Gastrocnemius medialis (tissue), 4 donors: ENCODE measurements at regions not wholly inside any gene's neighbourhood (a gene's known extent, or its start where the extent isn't known, plus 50 kb on each side); places are given as distances from the start of the nearest gene placed in this dataset.
"Not testable (repeated sequence)": the region's sequence is repeated elsewhere in the genome, so short reads cannot be mapped to it uniquely, and the experiment has no call there.

ENCODE experiments used
- ATAC-seq, 2 donors: fragments of 150-250 bp; one replicate each; pipeline ENCODE4 v1.9.1; 2016
- DNase-seq, 2 donors: peaks; one replicate each; pipeline ENCODE4 v3.0.0-alpha.2; 2019
- H3K27ac ChIP-seq, 4 donors: fragments of 200-600 bp; sonication (generic); 1 replicate in 1 of 4; 2 replicates in 3 of 4; pipeline ENCODE4 v1.5.1; 2016 to 2018; ENCODE audit warnings: mild to moderate bottlenecking in 2 of 4, moderate library complexity in 1 of 4
- H3K27me3 ChIP-seq, 3 donors: fragments of 200-600 bp; sonication (generic) in 2 of 3; 1 replicate in 1 of 3; 2 replicates in 2 of 3; pipeline versions ENCODE4 v1.5.1 to v1.6.0; 2016 to 2019; ENCODE audit warnings: mild to moderate bottlenecking in 1 of 3, moderate library complexity in 1 of 3
- H3K36me3 ChIP-seq, 2 donors: fragments of 200-600 bp; sonication (generic) in 1 of 2; one replicate each; pipeline ENCODE4 v1.5.1; 2017 to 2018
- H3K4me1 ChIP-seq, 2 donors: fragments of 200-600 bp; sonication (generic) in 1 of 2; one replicate each; pipeline ENCODE4 v1.5.1; 2016 to 2017; ENCODE audit warnings: mild to moderate bottlenecking in 2 of 2
- H3K4me3 ChIP-seq, 4 donors: fragments of 200-600 bp; sonication (generic) in 3 of 4; 1 replicate in 1 of 4; 2 replicates in 3 of 4; pipeline ENCODE4 v1.5.1; 2016 to 2019; ENCODE audit warnings: mild to moderate bottlenecking in 2 of 4
- H3K9me3 ChIP-seq, 3 donors: fragments of 200-600 bp; sonication (generic) in 2 of 3; 1 replicate in 1 of 3; 2 replicates in 2 of 3; pipeline ENCODE4 v1.5.1; 2016 to 2019
- CTCF ChIP-seq, 5 experiments: fragments of 450-650 bp in 3 of 5; fragments of 200-600 bp in 2 of 5; sonication (generic) in 2 of 5; IDR thresholded peaks in 4 of 5; conservative IDR thresholded peaks in 1 of 5; 1 replicate in 4 of 5; 2 replicates in 1 of 5; pipeline ENCODE4 v1.5.1; 2016 to 2019; ENCODE audit warnings: antibody characterized with exemption in 5 of 5, mild to moderate bottlenecking in 3 of 5, moderate library complexity in 3 of 5
- POLR2A ChIP-seq, 2 donors: fragments of 450-650 bp; IDR thresholded peaks; one replicate each; pipeline ENCODE4 v1.6.1; 2017; ENCODE audit warnings: antibody characterized with exemption in 2 of 2, mild to moderate bottlenecking in 2 of 2, moderate library complexity in 2 of 2
- in situ Hi-C, 4 donors: fragments of 200-750 bp; cut with MboI; loops; one replicate each; pipeline versions ENCODE4 v1.15.0 to v1.8.0; 2017; ENCODE audit warnings: low sequenced_read_pairs in 4 of 4
- intact Hi-C: fragments of 100-400 bp; cut with DNase I; formaldehyde crosslinking; loops from one replicate; pipeline ENCODE4 v1.15.1; 2023; ENCODE audit warnings: low total_unique reads

- in situ Hi-C loops (no loop called here), intact Hi-C loops (no loop called here)
- ATAC-seq (no peak), DNase-seq (no peak)
- H3K36me3 ChIP-seq = no peaks in the 10 kb centered on the region
- H3K9me3 ChIP-seq = peaks cover 0 to 5% (median 0%) of the 10 kb centered on the region in 3 donors
- no peak overlapping the region for H3K27ac ChIP-seq
- H3K27me3 ChIP-seq = no peaks in the 10 kb centered on the region
- peaks cover 0 to 3% of the 10 kb centered on the region in 2 donors for H3K4me1 ChIP-seq
- H3K4me3 ChIP-seq = no peak overlapping the region
- no peak for TF ChIP-seq POLR2A (IDR thresholded peaks at IDR 0.05)
- TF ChIP-seq CTCF (IDR thresholded peaks at IDR 0.05 in 4 of 5, conservative IDR thresholded peaks at IDR 0.05 in 1 of 5) = no peak
These were observed 92.6 kb upstream of the SGK1 start for GRCh38 chr6:134410541-134410940.

- TF ChIP-seq POLR2A (IDR thresholded peaks at IDR 0.05) (no peak), CTCF (IDR thresholded peaks at IDR 0.05 in 4 of 5, conservative IDR thresholded peaks at IDR 0.05 in 1 of 5) (no peak)
- in situ Hi-C loops (no loop called here), intact Hi-C loops (no loop called here)
- Histone ChIP-seq H3K27me3 (no peaks in the 10 kb centered on the region), H3K4me1 (no peaks in the 10 kb centered on the region), H3K36me3 (no peaks in the 10 kb centered on the region), H3K9me3 (peaks cover 0 to 5% (median 0%) of the 10 kb centered on the region in 3 donors), H3K27ac (no peak overlapping the region), H3K4me3 (no peak overlapping the region)
- ATAC-seq = no peak
- DNase-seq = no peak
These were observed 89.9 kb upstream of the SGK1 start for GRCh38 chr6:134407791-134408190.

GRCh38 chr6:134406311-134406710 is 88.4 kb upstream of the SGK1 start:
- Histone ChIP-seq H3K4me3 (no peak overlapping the region), H3K27me3 (no peaks in the 10 kb centered on the region), H3K36me3 (no peaks in the 10 kb centered on the region), H3K4me1 (no peaks in the 10 kb centered on the region), H3K27ac (no peak overlapping the region), H3K9me3 (peaks cover 0 to under 1% (median 0%) of the 10 kb centered on the region in 3 donors)
- TF ChIP-seq POLR2A (IDR thresholded peaks at IDR 0.05) (no peak), CTCF (IDR thresholded peaks at IDR 0.05 in 4 of 5, conservative IDR thresholded peaks at IDR 0.05 in 1 of 5) (no peak)
- intact Hi-C loops (no loop called here), in situ Hi-C loops (no loop called here)
- DNase-seq (no peak), ATAC-seq (no peak)

GRCh38 chr6:134405386-134406087 is 87.6 kb upstream of the SGK1 start:
- Histone ChIP-seq H3K4me1 (peaks cover 0 to 8% of the 10 kb centered on the region in 2 donors), H3K4me3 (no peak overlapping the region), H3K27ac (no peak overlapping the region), H3K36me3 (no peaks in the 10 kb centered on the region), H3K27me3 (no peaks in the 10 kb centered on the region), H3K9me3 (no peaks in the 10 kb centered on the region)
- DNase-seq = no peak
- in situ Hi-C loops (no loop called here), intact Hi-C loops (no loop called here)
- ATAC-seq = no peak
- TF ChIP-seq POLR2A (IDR thresholded peaks at IDR 0.05) (no peak), CTCF (IDR thresholded peaks at IDR 0.05 in 4 of 5, conservative IDR thresholded peaks at IDR 0.05 in 1 of 5) (no peak)

GRCh38 chr6:134403312-134403711 is 85.4 kb upstream of the SGK1 start:
- in situ Hi-C loops, H3K36me3 ChIP-seq, H3K9me3 ChIP-seq, H3K27me3 ChIP-seq, H3K4me3 ChIP-seq: not testable (repeated sequence)
- H3K27ac ChIP-seq = peak overlapping the region in 3 of 4 donors; percentile 14 to 59 (median 28)
- ATAC-seq = peak in 1 of 2 donors; percentile 30
- H3K4me1 ChIP-seq = peaks cover 2 to 13% of the 10 kb centered on the region in 2 donors
- intact Hi-C loops = loop anchor here (5.0 kb wide), 3 partner anchors 51 to 226 kb away; no protein-coding TSS in a partner anchor
- DNase-seq = peak in 1 of 2 donors; percentile 25
